Stomach (tissue), 8 donors: ENCODE measurements at regions not wholly inside any gene's neighbourhood (a gene's known extent, or its start where the extent isn't known, plus 50 kb on each side); places are given as distances from the start of the nearest gene placed in this dataset.

Source experiments
- DNase-seq, 2 donors: peaks; one replicate each; pipeline versions ENCODE4 v3.0.0 to v3.0.0-alpha.2; 2013 to 2019
- H3K27ac ChIP-seq, 5 donors: fragments of 200-600 bp in 4 of 5; sonication (generic) in 4 of 5; one replicate each; pipeline ENCODE4 v1.5.1; 2013 to 2019; ENCODE audit warnings: mild to moderate bottlenecking in 1 of 5, moderate library complexity in 1 of 5
- H3K27me3 ChIP-seq, 3 donors: fragments of 200-600 bp; sonication (generic); one replicate each; pipeline ENCODE4 v1.5.1; 2017 to 2019; ENCODE audit warnings: mixed run types in 1 of 3
- H3K36me3 ChIP-seq, 4 donors: fragments of 200-600 bp; sonication (generic); 1 replicate in 3 of 4; 2 replicates in 1 of 4; pipeline ENCODE4 v1.5.1; 2016 to 2019
- H3K4me1 ChIP-seq, 4 donors: fragments of 200-600 bp; sonication (generic); one replicate each; pipeline ENCODE4 v1.5.1; 2016 to 2019
- H3K4me3 ChIP-seq, 4 donors: fragments of 200-600 bp; sonication (generic) in 3 of 4; one replicate each; pipeline ENCODE4 v1.5.1; 2016 to 2019; ENCODE audit warnings: mild to moderate bottlenecking in 1 of 4
- H3K9me3 ChIP-seq, 4 donors: fragments of 200-600 bp; sonication (generic); one replicate each; pipeline ENCODE4 v1.5.1; 2016 to 2019
- CTCF ChIP-seq, 7 experiments: fragments of 450-650 bp in 4 of 7; fragments of 200-600 bp in 3 of 7; sonication (generic) in 3 of 7; IDR thresholded peaks; one replicate each; pipeline ENCODE4 v1.5.1; 2016 to 2019; ENCODE audit warnings: antibody characterized with exemption in 7 of 7, control low read depth in 2 of 7, mild to moderate bottlenecking in 1 of 7
- EP300 ChIP-seq: sonication (generic); formaldehyde crosslinking; IDR thresholded peaks from one replicate; pipeline ENCODE4 v1.6.1; 2017; ENCODE audit warnings: antibody characterized with exemption
- POLR2A ChIP-seq, 4 donors: fragments of 450-650 bp; IDR thresholded peaks; one replicate each; pipeline ENCODE4 v1.6.1; 2016; ENCODE audit warnings: antibody characterized with exemption in 4 of 4, control low read depth in 2 of 4, mild to moderate bottlenecking in 1 of 4, moderate library complexity in 1 of 4
- POLR2AphosphoS5 ChIP-seq, 3 donors: sonication (generic); formaldehyde crosslinking; IDR thresholded peaks; one replicate each; pipeline ENCODE4 v1.6.1; 2016; ENCODE audit warnings: antibody characterized with exemption in 3 of 3
- WGBS, 5 donors: extraction: QIAGEN DNeasy Blood & Tissue Kit in 3 of 5; methylation state at CpG; one replicate each; pipeline versions ENCODE4 v1.1.5 to v1.1.7; 2013 to 2018; 5-methylcytosine and 5-hydroxymethylcytosine counted together
- intact Hi-C: fragments of 100-400 bp; cut with DNase I; formaldehyde crosslinking; loops from one replicate; pipeline ENCODE4 v1.15.1; 2023; ENCODE audit warnings: low total_unique reads
- donor health status: healthy with polysubstance abuse.
- donor health status: Bipolar disorder and iron deficiency.
- donor health status: healthy.

GRCh38 chr3:194775731-194776130 lies 90.0 kb downstream of the FAM43A start:
- Histone ChIP-seq H3K27me3 (no peaks in the 10 kb centered on the region), H3K9me3 (no peaks in the 10 kb centered on the region), H3K27ac (no peak overlapping the region), H3K4me1 (peaks cover 0 to 9% (median 0%) of the 10 kb centered on the region in 4 donors), H3K36me3 (no peaks in the 10 kb centered on the region), H3K4me3 (no peak overlapping the region)
- DNase-seq: no peak
- TF ChIP-seq CTCF (IDR thresholded peaks at IDR 0.05) (no peak), POLR2A (IDR thresholded peaks at IDR 0.05) (no peak), POLR2AphosphoS5 (IDR thresholded peaks at IDR 0.05) (no peak), EP300 (no peak)
- 71 to 83% (median 79%) methylated on average over 3 of the region's 3 CpGs for WGBS, 5 donors
- intact Hi-C loops: no loop called here

- H3K27ac ChIP-seq: no peak overlapping the region
- H3K9me3 ChIP-seq: no peaks in the 10 kb centered on the region
- H3K36me3 ChIP-seq: no peaks in the 10 kb centered on the region
- intact Hi-C loops: no loop called here
- H3K4me1 ChIP-seq: peaks cover 0 to 7% (median 0%) of the 10 kb centered on the region in 4 donors
- no peak overlapping the region for H3K4me3 ChIP-seq
- WGBS, 5 donors: 59 to 67% (median 66%) methylated on average over 5 of the region's 5 CpGs
- no peak for DNase-seq
- no peak for TF ChIP-seq POLR2A (IDR thresholded peaks at IDR 0.05)
- no peak for TF ChIP-seq CTCF (IDR thresholded peaks at IDR 0.05)
- TF ChIP-seq EP300: no peak
- TF ChIP-seq POLR2AphosphoS5 (IDR thresholded peaks at IDR 0.05): no peak
- no peaks in the 10 kb centered on the region for H3K27me3 ChIP-seq
Observed at GRCh38 chr3:194777729-194778128, 92.0 kb downstream of the FAM43A start.

GRCh38 chr3:194779729-194780224 lies 94.1 kb downstream of the FAM43A start:
- Histone ChIP-seq H3K4me3 (no peak overlapping the region), H3K4me1 (no peaks in the 10 kb centered on the region), H3K9me3 (no peaks in the 10 kb centered on the region), H3K36me3 (no peaks in the 10 kb centered on the region), H3K27me3 (no peaks in the 10 kb centered on the region), H3K27ac (peak overlapping the region in 1 of 5 donors; percentile 3)
- intact Hi-C loops: no loop called here
- TF ChIP-seq POLR2AphosphoS5 (IDR thresholded peaks at IDR 0.05): no peak
- TF ChIP-seq POLR2A (IDR thresholded peaks at IDR 0.05): no peak
- no peak for TF ChIP-seq EP300
- no peak for TF ChIP-seq CTCF (IDR thresholded peaks at IDR 0.05)
- DNase-seq: no peak
- WGBS, 5 donors: 64 to 80% (median 74%) methylated on average over 4 of the region's 4 CpGs

- Histone ChIP-seq H3K4me1 (no peaks in the 10 kb centered on the region), H3K4me3 (no peak overlapping the region), H3K27me3 (no peaks in the 10 kb centered on the region), H3K27ac (no peak overlapping the region), H3K36me3 (no peaks in the 10 kb centered on the region), H3K9me3 (no peaks in the 10 kb centered on the region)
- WGBS, 5 donors: 87 to 96% (median 94%) methylated on average over 5 of the region's 5 CpGs
- intact Hi-C loops: no loop called here
- no peak for DNase-seq
- TF ChIP-seq EP300 (no peak), POLR2AphosphoS5 (IDR thresholded peaks at IDR 0.05) (no peak), POLR2A (IDR thresholded peaks at IDR 0.05) (no peak), CTCF (IDR thresholded peaks at IDR 0.05) (no peak)
Observed at GRCh38 chr3:194780706-194781105, 95.0 kb downstream of the FAM43A start.
